ENCODE measurements at regions not wholly inside any gene's neighbourhood (a gene's known extent, or its start where the extent isn't known, plus 50 kb on each side); places are given as distances from the start of the nearest gene placed in this dataset.

- Mint-ChIP-seq H3K4me1 (ENCODE audit: low read depth) (no peaks in the 10 kb centered on the region), H3K9me3 (no peaks in the 10 kb centered on the region), H3K27me3 (ENCODE audit: low read depth) (peaks cover under 1% of the 10 kb centered on the region), H3K36me3 (ENCODE audit: insufficient read depth) (no peaks in the 10 kb centered on the region), H3K4me3 (no peak overlapping the region)
- DNase-seq (no peak), ATAC-seq (no peak)
Observed at GRCh38 chr3:72093270-72093991, 308.5 kb upstream of the PROK2 start.

DNA sequence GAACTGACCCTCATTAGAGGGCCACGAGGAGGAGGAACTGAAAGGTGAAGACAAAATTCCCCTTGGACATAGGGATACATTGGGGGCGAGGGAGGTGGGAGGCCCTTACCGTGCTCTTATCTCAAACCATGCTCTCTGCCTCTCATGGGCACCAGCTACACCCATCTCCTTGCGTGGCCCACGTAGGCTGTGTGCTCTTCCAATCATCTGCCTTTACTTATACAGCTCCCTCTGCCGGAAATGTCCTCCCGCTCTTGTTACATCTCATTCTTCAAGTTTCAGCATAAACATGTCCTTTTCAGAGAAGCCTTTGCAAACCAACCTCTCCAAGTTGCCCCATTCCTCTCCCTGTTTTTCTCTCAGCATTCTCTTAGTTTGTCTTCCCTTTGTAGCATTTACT is 307.8 kb upstream of the PROK2 start:
- DNase-seq (no peak), ATAC-seq (no peak)
- Mint-ChIP-seq H3K9me3 (no peaks in the 10 kb centered on the region), H3K36me3 (ENCODE audit: insufficient read depth) (no peaks in the 10 kb centered on the region), H3K27me3 (ENCODE audit: low read depth) (no peaks in the 10 kb centered on the region), H3K4me3 (no peak overlapping the region), H3K4me1 (ENCODE audit: low read depth) (no peaks in the 10 kb centered on the region)

- H3K36me3 Mint-ChIP-seq (ENCODE audit: insufficient read depth), result no peaks in the 10 kb centered on the region
- no peaks in the 10 kb centered on the region for H3K27me3 Mint-ChIP-seq (ENCODE audit: low read depth)
Observed at GRCh38 chr3:72088486-72089025, 303.6 kb upstream of the PROK2 start.

DNA sequence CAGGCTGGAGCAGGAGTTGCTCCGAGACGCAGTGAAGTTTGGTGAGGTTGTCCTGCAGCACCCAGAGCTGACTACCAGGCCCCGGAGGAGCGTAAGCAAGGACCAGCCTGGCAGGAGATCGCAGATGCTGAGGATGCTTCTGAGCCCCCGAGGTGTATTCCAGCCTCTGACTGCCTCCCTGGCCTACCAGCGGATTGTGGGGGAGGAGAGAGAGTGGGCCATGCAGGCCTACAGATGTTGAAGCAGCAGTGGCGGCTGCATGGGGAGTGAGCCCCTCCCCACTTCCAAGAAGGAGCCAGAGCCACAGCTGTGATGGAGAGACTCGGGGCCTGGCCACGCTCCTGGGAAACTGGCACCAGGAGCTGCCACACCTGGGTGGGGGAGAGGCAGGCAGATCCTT is 302.5 kb upstream of the PROK2 start:
- Mint-ChIP-seq H3K4me3 (no peak overlapping the region), H3K36me3 (ENCODE audit: insufficient read depth) (no peaks in the 10 kb centered on the region), H3K4me1 (ENCODE audit: low read depth) (peaks cover 6% of the 10 kb centered on the region), H3K27me3 (ENCODE audit: low read depth) (peaks cover 2% of the 10 kb centered on the region), H3K9me3 (no peaks in the 10 kb centered on the region)
- ATAC-seq (no peak), DNase-seq (no peak)

More at GRCh38 chr3:72088486-72089025, 303.6 kb upstream of the PROK2 start:
- ATAC-seq (no peak), DNase-seq (no peak)
- H3K9me3 Mint-ChIP-seq, result no peaks in the 10 kb centered on the region
- H3K4me1 Mint-ChIP-seq (ENCODE audit: low read depth), result no peaks in the 10 kb centered on the region
- no peak overlapping the region for H3K4me3 Mint-ChIP-seq

DNA sequence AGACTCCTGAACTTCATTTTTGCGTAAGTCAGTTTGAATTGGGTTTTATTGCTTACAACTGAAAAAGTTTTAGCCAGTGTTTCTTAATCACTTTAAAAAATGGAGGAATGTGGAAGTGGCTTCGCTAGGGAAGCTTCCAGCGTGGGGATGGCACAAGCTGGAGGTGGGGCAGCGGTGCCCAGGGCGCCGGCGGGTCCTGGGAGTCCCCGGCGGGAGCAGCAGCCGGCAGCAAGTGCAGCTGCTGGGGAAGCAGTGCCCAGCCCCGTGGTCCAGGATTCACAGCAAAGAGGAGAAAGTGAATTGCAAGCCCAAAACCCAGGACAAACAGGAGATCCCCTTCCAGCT is 301.8 kb upstream of the PROK2 start:
- H3K36me3 Mint-ChIP-seq (ENCODE audit: insufficient read depth), result no peaks in the 10 kb centered on the region
- ATAC-seq (no peak), DNase-seq (no peak)
- H3K4me3 Mint-ChIP-seq, result no peak overlapping the region
- no peaks in the 10 kb centered on the region for H3K9me3 Mint-ChIP-seq
- peaks cover 6% of the 10 kb centered on the region for H3K4me1 Mint-ChIP-seq (ENCODE audit: low read depth)
- H3K27me3 Mint-ChIP-seq (ENCODE audit: low read depth), result peaks cover 2% of the 10 kb centered on the region

GRCh38 chr3:72086042-72086742 is 301.2 kb upstream of the PROK2 start:
- H3K27me3 Mint-ChIP-seq (ENCODE audit: low read depth), result peaks cover 2% of the 10 kb centered on the region
- H3K36me3 Mint-ChIP-seq (ENCODE audit: insufficient read depth), result no peaks in the 10 kb centered on the region
- H3K4me3 Mint-ChIP-seq, result no peak overlapping the region
- H3K9me3 Mint-ChIP-seq, result no peaks in the 10 kb centered on the region
- ATAC-seq (no peak), DNase-seq (no peak)
- H3K4me1 Mint-ChIP-seq (ENCODE audit: low read depth), result peaks cover 6% of the 10 kb centered on the region

DNA sequence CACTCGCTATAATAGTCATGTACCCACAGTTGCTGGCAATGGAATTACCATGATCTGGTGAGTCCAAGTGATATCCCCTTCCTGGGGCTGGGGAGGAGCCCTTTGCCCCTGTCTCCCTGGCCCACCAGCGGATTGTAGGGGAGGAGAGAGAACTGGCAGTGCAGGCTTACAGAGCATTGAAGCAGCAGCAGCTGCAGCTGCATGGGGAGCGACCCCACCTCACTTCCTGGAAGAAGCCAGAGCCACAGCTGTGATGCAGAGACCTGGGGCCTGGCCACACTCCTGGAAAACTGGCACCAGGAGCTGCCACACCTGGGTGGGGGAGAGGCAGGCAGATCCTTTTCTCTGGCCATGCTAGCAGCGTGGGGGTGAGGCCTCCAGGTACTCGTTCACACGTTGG is 300.1 kb upstream of the PROK2 start:
- ATAC-seq, result no peak
- DNase-seq, result no peak
- no peaks in the 10 kb centered on the region for H3K9me3 Mint-ChIP-seq
- H3K27me3 Mint-ChIP-seq (ENCODE audit: low read depth), result peaks cover 2% of the 10 kb centered on the region
- H3K4me1 Mint-ChIP-seq (ENCODE audit: low read depth), result peaks cover 6% of the 10 kb centered on the region
- H3K4me3 Mint-ChIP-seq, result no peak overlapping the region
- no peaks in the 10 kb centered on the region for H3K36me3 Mint-ChIP-seq (ENCODE audit: insufficient read depth)

DNA sequence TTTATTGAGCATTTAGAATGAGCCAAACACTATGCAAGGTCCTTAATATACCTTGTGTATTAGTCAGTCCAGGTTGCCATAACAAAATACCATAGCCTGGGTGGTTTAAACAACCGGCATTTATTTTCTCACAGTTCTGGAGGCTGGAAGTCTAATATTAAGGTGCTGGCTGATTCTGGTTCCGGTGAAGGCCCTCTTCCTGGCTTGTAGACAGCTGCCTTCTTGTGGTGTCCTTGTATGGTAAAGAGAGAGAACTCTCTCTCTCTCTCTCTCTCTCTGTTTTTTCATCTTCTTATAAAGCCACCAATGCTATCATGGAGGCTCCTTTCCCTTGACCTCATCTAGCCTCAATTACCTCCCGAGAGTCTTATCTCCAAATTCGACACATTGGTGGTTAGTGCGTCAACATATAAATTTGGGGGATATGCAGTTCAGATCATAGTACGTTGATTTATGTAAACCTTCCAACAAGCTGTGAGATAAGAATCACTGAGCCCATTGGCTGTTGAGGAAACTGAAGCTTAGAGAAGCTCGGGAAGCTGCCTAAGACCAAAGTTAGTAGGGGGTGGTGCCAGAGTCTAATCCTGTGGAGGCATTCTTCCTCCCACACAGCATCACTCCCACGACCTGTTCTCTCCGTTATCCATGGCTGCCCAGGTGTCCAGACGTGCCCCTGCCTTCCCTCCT is 298.0 kb upstream of the PROK2 start:
- ATAC-seq (no peak), DNase-seq (no peak)
- Mint-ChIP-seq H3K27me3 (ENCODE audit: low read depth) (peaks cover 2% of the 10 kb centered on the region), H3K4me3 (no peak overlapping the region), H3K36me3 (ENCODE audit: insufficient read depth) (no peaks in the 10 kb centered on the region), H3K9me3 (no peaks in the 10 kb centered on the region), H3K4me1 (ENCODE audit: low read depth) (peaks cover 8% of the 10 kb centered on the region)

DNA sequence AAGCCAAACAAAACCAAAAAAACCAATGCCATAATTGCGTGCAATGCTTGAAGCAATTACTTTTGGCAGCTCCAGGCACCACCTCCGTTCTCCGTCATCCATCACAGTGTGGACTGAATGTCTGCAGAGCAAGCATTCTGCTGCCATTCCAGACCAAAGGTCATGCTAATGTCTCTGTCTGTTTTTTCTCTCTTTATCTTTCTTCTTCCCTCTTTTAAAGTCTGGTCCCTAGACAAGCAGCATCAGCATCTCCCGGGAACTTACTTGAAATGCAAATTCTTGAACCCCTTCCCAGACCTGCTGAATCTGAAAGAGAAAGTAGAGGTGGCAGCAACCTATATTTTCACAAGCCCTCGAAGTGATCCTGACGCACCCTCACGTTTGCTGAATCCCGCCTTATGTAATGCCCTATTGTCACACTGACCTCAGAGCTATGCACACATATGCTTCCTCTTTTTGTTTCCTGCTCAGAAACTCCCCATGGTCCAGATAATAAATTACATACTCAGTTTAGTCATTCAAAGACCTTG is 297.3 kb upstream of the PROK2 start:
- ATAC-seq, result no peak
- no peak for DNase-seq
- H3K4me1 Mint-ChIP-seq (ENCODE audit: low read depth), result peaks cover 9% of the 10 kb centered on the region
- no peak overlapping the region for H3K4me3 Mint-ChIP-seq
- H3K36me3 Mint-ChIP-seq (ENCODE audit: insufficient read depth), result no peaks in the 10 kb centered on the region
- H3K9me3 Mint-ChIP-seq, result no peaks in the 10 kb centered on the region
- peaks cover 2% of the 10 kb centered on the region for H3K27me3 Mint-ChIP-seq (ENCODE audit: low read depth)

- DNase-seq (no peak), ATAC-seq (no peak)
- Mint-ChIP-seq H3K4me3 (no peak overlapping the region), H3K36me3 (ENCODE audit: insufficient read depth) (no peaks in the 10 kb centered on the region), H3K4me1 (ENCODE audit: low read depth) (peaks cover 11% of the 10 kb centered on the region), H3K9me3 (peaks cover 1% of the 10 kb centered on the region), H3K27me3 (ENCODE audit: low read depth) (peaks cover 2% of the 10 kb centered on the region)
Observed at GRCh38 chr3:72081471-72082185, 296.7 kb upstream of the PROK2 start.

DNA sequence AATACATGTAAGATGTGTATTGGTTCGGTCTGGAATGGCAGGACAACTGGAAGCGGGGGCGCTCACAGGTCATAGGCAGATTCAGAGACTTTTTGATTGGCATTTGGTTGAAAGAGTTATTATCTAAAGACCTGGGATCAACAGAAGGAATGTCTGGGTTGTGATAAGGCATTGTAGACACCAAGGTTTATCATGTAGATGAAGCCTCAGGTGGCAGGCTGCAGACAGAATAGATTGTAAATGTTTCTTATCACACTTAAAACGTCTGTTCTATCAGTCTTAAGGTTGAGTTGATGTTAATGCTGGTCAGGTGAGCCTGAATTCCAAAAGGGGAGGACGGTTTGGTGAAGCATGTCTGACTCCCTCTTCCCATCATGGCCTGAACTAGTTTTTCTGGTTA is 295.9 kb upstream of the PROK2 start:
- Mint-ChIP-seq H3K4me1 (ENCODE audit: low read depth) (peaks cover 11% of the 10 kb centered on the region), H3K36me3 (ENCODE audit: insufficient read depth) (no peaks in the 10 kb centered on the region), H3K4me3 (no peak overlapping the region), H3K27me3 (ENCODE audit: low read depth) (peaks cover 2% of the 10 kb centered on the region), H3K9me3 (peaks cover 8% of the 10 kb centered on the region)
- DNase-seq (no peak), ATAC-seq (no peak)

GRCh38 chr3:72080095-72080494 is 295.1 kb upstream of the PROK2 start:
- H3K4me1 Mint-ChIP-seq (ENCODE audit: low read depth), result peaks cover 11% of the 10 kb centered on the region
- no peaks in the 10 kb centered on the region for H3K36me3 Mint-ChIP-seq (ENCODE audit: insufficient read depth)
- peaks cover 2% of the 10 kb centered on the region for H3K27me3 Mint-ChIP-seq (ENCODE audit: low read depth)
- H3K9me3 Mint-ChIP-seq, result peaks cover 15% of the 10 kb centered on the region
- DNase-seq (no peak), ATAC-seq (no peak)
- H3K4me3 Mint-ChIP-seq, result no peak overlapping the region

DNA sequence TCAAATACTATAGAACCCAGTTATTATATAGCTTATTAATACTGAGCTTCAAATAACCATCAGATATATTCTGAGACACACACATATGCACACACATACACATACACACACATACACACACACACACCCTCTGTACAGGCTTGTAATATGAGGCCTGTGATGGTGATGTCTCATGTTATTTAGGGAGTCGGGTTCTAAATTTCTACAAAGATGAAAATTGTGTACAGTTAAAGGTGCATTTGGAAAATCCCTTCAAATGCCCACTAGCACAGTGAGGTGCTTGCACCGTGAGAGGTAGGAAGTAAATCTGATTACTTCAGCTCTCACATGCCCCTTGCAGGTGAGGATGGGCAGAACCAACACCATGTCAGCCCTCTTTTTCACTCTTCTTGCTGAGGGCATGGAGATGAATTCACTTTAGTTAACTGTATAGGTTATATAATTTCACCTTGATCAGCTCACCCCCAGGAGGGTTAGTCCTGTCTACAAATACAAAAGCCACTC is 294.5 kb upstream of the PROK2 start:
- H3K9me3 Mint-ChIP-seq, result peaks cover 18% of the 10 kb centered on the region
- H3K4me3 Mint-ChIP-seq, result no peak overlapping the region
- DNase-seq (no peak), ATAC-seq (no peak)
- no peaks in the 10 kb centered on the region for H3K36me3 Mint-ChIP-seq (ENCODE audit: insufficient read depth)
- peaks cover 2% of the 10 kb centered on the region for H3K27me3 Mint-ChIP-seq (ENCODE audit: low read depth)
- H3K4me1 Mint-ChIP-seq (ENCODE audit: low read depth), result peaks cover 11% of the 10 kb centered on the region

All from activated T-cell treated with anti-CD3 and anti-CD28 coated beads, Interleukin-2, amount 50 U/mL, for 4 hours (primary cell).